Skeletal muscle satellite cell (primary cell): ENCODE measurements at regions not wholly inside any gene's neighbourhood (a gene's known extent, or its start where the extent isn't known, plus 50 kb on each side); places are given as distances from the start of the nearest gene placed in this dataset.

Source experiments
- H3K27me3 ChIP-seq: 2 replicates; pipeline ENCODE4 v1.7.0; 2013; ENCODE audit warnings: low read length; ENCODE audit not compliant: control insufficient read depth, insufficient read depth
- H3K36me3 ChIP-seq: 2 replicates; pipeline ENCODE4 v1.7.0; 2013; ENCODE audit warnings: mild to moderate bottlenecking, control low read depth, low read length; ENCODE audit not compliant: insufficient read depth
- H3K4me1 ChIP-seq: 2 replicates; pipeline ENCODE4 v1.7.0; 2013; ENCODE audit warnings: low read length; ENCODE audit not compliant: control insufficient read depth, insufficient read depth
- H3K4me2 ChIP-seq: 2 replicates; pipeline ENCODE4 v1.7.0; 2013; ENCODE audit warnings: mild to moderate bottlenecking, low read length
- H3K4me3 ChIP-seq: 2 replicates; pipeline ENCODE4 v1.7.0; 2013; ENCODE audit warnings: low read length
- H3K9ac ChIP-seq: 2 replicates; pipeline ENCODE4 v1.7.0; 2013; ENCODE audit warnings: mild to moderate bottlenecking, low read depth, low read length, moderate library complexity
- H3K9me3 ChIP-seq: replicated peaks from 2 replicates; pipeline ENCODE4 v1.7.0; 2013; ENCODE audit warnings: mild to moderate bottlenecking, control low read depth, low read length

DNA sequence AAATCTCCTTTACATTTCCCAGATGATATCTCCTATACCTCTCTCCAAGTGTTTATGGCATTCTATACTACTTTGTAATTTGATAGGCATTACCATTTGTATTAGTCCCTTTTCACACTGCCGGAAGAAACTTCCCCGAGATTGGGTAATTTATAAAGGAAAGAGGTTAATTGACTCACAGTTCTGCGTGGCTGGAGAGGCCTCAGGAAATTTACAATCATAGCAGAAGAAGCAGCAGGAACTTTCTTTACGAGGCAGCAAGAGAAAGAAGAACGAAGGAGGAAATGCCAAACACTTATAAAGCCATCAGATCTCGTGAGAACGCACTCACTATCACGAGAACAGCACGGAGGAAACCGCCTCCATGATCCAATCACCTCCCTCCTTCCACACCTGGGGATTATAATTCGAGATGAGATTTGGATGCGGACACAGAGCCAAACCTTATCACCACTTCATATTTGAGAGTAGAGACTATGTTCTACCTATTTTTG lies 1194.6 kb downstream of the SORCS1 start:
- Histone ChIP-seq H3K27me3 (no peaks in the 10 kb centered on the region), H3K4me2 (no peak overlapping the region), H3K4me3 (no peak overlapping the region), H3K36me3 (no peaks in the 10 kb centered on the region), H3K9ac (no peak overlapping the region), H3K4me1 (no peaks in the 10 kb centered on the region), H3K9me3 (no peaks in the 10 kb centered on the region)

DNA sequence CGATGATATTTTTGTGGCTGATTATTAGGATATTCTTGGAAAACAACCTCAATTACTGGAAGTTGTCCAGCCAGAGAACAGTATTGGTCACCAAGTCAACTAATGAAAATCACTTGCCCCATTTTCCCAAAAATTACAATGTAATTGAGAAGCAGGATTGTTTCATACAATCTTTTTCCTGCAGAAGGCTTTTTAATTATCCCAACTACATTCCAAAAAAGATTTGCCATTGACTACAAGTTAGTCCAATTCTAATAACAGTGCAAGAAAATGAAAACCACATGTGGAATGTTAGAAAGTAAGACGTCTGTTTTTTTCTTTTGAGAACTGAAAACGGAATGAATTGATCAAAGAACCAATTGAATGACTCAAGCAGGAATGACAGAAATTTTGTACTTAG lies 1195.8 kb downstream of the SORCS1 start:
- H3K9me3 ChIP-seq, result peaks cover 3% of the 10 kb centered on the region
- no peak overlapping the region for H3K4me2 ChIP-seq
- H3K4me3 ChIP-seq, result no peak overlapping the region
- H3K36me3 ChIP-seq, result no peaks in the 10 kb centered on the region
- H3K27me3 ChIP-seq, result no peaks in the 10 kb centered on the region
- no peaks in the 10 kb centered on the region for H3K4me1 ChIP-seq
- no peak overlapping the region for H3K9ac ChIP-seq

- Histone ChIP-seq H3K36me3 (no peaks in the 10 kb centered on the region), H3K9ac (no peak overlapping the region), H3K4me1 (no peaks in the 10 kb centered on the region), H3K4me3 (no peak overlapping the region), H3K4me2 (no peak overlapping the region), H3K27me3 (no peaks in the 10 kb centered on the region), H3K9me3 (peaks cover 3% of the 10 kb centered on the region)
These were observed 1197.2 kb downstream of the SORCS1 start for GRCh38 chr10:105967256-105967655.

DNA sequence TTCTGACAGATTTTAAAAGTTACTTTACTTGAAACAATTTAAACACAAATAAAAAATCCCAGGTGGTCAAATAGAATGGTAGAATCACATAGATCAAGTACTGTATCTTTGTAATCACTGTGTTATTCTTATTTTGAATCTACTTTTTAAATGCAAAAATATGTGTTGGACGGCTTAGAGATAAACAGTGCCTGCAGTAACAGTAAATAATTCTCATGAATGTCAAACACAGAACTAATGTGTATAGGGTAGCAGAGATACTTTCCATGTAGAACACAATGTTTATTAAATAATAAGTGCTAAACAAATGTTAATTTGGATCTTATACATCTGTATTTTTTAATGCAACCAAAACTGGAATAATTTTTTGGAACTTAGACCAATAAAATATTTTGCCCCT lies 1199.4 kb downstream of the SORCS1 start:
- Histone ChIP-seq H3K4me1 (no peaks in the 10 kb centered on the region), H3K4me3 (no peak overlapping the region), H3K4me2 (no peak overlapping the region), H3K9ac (no peak overlapping the region), H3K36me3 (no peaks in the 10 kb centered on the region), H3K9me3 (peaks cover 3% of the 10 kb centered on the region), H3K27me3 (no peaks in the 10 kb centered on the region)

DNA sequence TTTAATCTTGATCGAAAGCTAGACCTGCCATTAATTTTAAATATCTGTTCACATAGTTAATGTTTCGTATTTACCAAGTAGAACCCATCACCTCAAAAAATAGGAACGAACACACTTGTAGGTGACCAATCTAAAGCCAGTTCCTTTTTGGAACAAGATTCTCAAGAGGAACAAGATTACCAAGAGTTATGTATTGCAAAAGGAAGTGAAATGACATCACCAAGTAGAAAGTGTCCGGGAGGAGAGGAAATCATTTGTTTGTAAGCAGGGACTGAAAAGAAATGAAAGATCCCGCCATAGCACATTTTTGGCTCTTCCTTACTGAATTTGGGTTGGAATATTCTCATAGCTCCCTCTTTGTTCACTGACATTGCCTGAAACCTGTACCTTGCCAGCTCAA lies 1200.5 kb downstream of the SORCS1 start:
- no peaks in the 10 kb centered on the region for H3K4me1 ChIP-seq
- no peak overlapping the region for H3K4me2 ChIP-seq
- H3K9me3 ChIP-seq, result peaks cover 3% of the 10 kb centered on the region

DNA sequence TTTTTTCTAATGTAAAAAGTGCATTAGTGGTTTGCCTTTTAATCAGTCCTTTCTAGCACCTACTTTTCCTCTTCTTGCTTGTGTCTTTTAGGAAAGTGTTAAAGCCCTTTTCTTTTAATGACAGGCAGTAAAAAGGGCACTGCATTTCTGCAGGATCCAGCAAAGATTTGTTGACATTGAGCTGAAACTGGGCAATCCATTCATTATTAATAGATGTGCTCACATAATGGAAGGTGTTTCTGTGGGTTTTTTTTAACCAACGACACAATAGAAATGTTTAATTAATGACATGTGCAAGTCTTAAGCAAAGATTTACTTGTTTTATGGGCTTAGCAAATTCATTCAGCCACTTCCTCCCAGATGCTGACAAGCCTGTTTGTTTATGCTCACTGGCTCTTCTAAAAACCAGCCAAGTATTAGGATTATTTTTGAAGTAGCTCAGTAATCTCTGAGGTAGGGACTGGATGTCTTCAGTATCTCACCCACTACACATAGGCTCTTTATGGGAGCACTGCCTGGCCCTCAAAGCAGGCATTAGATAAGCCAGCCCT lies 1201.1 kb downstream of the SORCS1 start:
- Histone ChIP-seq H3K4me3 (no peak overlapping the region), H3K9ac (no peak overlapping the region), H3K27me3 (no peaks in the 10 kb centered on the region), H3K36me3 (no peaks in the 10 kb centered on the region), H3K4me1 (no peaks in the 10 kb centered on the region), H3K9me3 (peaks cover 3% of the 10 kb centered on the region), H3K4me2 (no peak overlapping the region)

More for the DNA sequence above, 1200.5 kb downstream of the SORCS1 start:
- no peak overlapping the region for H3K9ac ChIP-seq
- H3K4me3 ChIP-seq, result no peak overlapping the region
- H3K36me3 ChIP-seq, result no peaks in the 10 kb centered on the region
- no peaks in the 10 kb centered on the region for H3K27me3 ChIP-seq

GRCh38 chr10:105956550-105956949 lies 1208.0 kb downstream of the SORCS1 start:
- Histone ChIP-seq H3K4me1 (no peaks in the 10 kb centered on the region), H3K4me3 (no peak overlapping the region), H3K9ac (no peak overlapping the region), H3K9me3 (no peaks in the 10 kb centered on the region), H3K36me3 (no peaks in the 10 kb centered on the region), H3K27me3 (no peaks in the 10 kb centered on the region), H3K4me2 (no peak overlapping the region)

GRCh38 chr10:105953861-105954260 lies 1210.6 kb downstream of the SORCS1 start:
- H3K27me3 ChIP-seq, result no peaks in the 10 kb centered on the region
- H3K9ac ChIP-seq, result no peak overlapping the region
- peaks cover under 1% of the 10 kb centered on the region for H3K9me3 ChIP-seq

GRCh38 chr10:105953056-105953455 lies 1211.5 kb downstream of the SORCS1 start:
- H3K4me1 ChIP-seq, result no peaks in the 10 kb centered on the region
- H3K9ac ChIP-seq, result no peak overlapping the region
- peaks cover 4% of the 10 kb centered on the region for H3K9me3 ChIP-seq
- no peak overlapping the region for H3K4me2 ChIP-seq
- no peak overlapping the region for H3K4me3 ChIP-seq
- no peaks in the 10 kb centered on the region for H3K36me3 ChIP-seq
- no peaks in the 10 kb centered on the region for H3K27me3 ChIP-seq

More at GRCh38 chr10:105953861-105954260, 1210.6 kb downstream of the SORCS1 start:
- H3K36me3 ChIP-seq, result no peaks in the 10 kb centered on the region
- H3K4me3 ChIP-seq, result no peak overlapping the region
- no peaks in the 10 kb centered on the region for H3K4me1 ChIP-seq
- H3K4me2 ChIP-seq, result no peak overlapping the region

DNA sequence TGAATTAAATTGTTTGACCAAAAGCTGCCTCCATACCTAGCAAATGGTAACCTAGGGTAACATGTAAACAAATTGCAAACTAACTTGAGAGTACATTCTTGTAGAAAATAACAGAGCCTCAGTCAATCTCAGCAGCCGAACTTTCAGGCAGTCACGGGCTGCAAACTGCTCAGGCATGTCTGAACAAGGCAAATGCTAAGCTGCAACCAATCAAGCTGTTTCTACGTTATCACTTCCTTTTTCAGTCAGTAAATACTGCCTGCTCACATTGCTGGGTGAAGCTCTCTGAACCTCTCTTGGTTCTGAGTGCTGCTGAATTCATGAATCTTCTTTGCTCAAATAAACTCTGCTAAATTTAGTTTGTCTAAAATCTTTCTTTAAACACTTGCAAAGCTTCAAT lies 1212.4 kb downstream of the SORCS1 start:
- no peaks in the 10 kb centered on the region for H3K36me3 ChIP-seq
- peaks cover 4% of the 10 kb centered on the region for H3K9me3 ChIP-seq
- no peak overlapping the region for H3K4me3 ChIP-seq
- H3K9ac ChIP-seq, result no peak overlapping the region
- H3K4me1 ChIP-seq, result no peaks in the 10 kb centered on the region
- H3K4me2 ChIP-seq, result no peak overlapping the region
- no peaks in the 10 kb centered on the region for H3K27me3 ChIP-seq

DNA sequence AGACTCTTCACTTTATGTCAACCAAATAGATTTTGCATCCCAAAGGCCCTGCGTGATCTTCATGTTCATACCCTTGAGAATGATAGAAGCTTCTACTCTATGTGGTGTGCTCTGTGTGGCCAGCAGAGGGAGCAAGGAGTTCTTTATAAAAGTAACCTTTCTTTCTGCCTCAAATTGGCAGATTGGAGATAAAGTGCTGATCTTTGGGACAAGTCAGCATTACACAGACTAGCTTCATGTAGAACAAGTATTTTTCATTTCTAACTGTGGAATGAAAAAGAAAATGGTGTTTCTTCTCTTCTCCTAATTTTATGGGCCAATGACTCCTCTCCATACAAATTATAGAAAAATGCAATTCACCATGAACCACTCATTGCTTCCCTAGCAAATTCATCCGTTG lies 1214.1 kb downstream of the SORCS1 start:
- H3K4me3 ChIP-seq, result no peak overlapping the region
- no peaks in the 10 kb centered on the region for H3K36me3 ChIP-seq
- no peaks in the 10 kb centered on the region for H3K27me3 ChIP-seq
- H3K4me1 ChIP-seq, result no peaks in the 10 kb centered on the region
- no peak overlapping the region for H3K9ac ChIP-seq
- peaks cover 4% of the 10 kb centered on the region for H3K9me3 ChIP-seq
- H3K4me2 ChIP-seq, result no peak overlapping the region

DNA sequence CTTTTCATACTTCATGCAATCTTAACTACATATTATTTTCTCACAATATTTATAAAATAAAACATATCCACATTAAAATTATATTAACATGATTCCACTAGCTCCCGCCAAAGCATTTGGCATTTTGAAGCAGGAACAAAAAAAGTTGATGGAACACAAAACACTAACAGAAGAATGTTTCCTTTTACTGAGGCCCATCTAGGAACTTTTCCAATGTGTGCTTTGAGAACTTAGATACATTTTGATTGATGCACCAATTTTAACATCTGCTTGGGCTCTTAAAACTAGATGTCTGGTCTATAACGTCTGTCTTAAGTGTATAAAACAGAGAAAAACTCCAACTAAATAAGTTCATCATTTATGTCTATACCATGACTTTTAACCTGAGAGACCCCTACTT lies 1214.8 kb downstream of the SORCS1 start:
- H3K27me3 ChIP-seq, result no peaks in the 10 kb centered on the region
- H3K4me1 ChIP-seq, result no peaks in the 10 kb centered on the region
- no peak overlapping the region for H3K4me2 ChIP-seq
- H3K4me3 ChIP-seq, result no peak overlapping the region
- peaks cover 4% of the 10 kb centered on the region for H3K9me3 ChIP-seq
- no peak overlapping the region for H3K9ac ChIP-seq
- no peaks in the 10 kb centered on the region for H3K36me3 ChIP-seq
